K562 (cell line): ENCODE measurements at regions not wholly inside any gene's neighbourhood (a gene's known extent, or its start where the extent isn't known, plus 50 kb on each side); places are given as distances from the start of the nearest gene placed in this dataset.

Source experiments
- ATAC-seq: fragments of 200-7000 bp; cut with Tn5 transposase; 3 replicates; pipeline ENCODE4 v1.9.1; 2020; ENCODE audit warnings: moderate library complexity
- BruUV-seq: library from RNA; stranded (reverse); fragments of 400-500 nt; replicated peaks from 2 replicates; lab custom pipeline; 2021; lab: Mats Ljungman, UMichigan
- CTCF ChIA-PET: fragments of 300-600 bp; formaldehyde crosslinking; extraction: SDS; loops from one replicate; lab custom pipeline; 2021; ENCODE audit warnings: low intra/inter-chr PET ratio; lab: Yijun Ruan, JAX
- POLR2A ChIA-PET: fragments of 300-600, 350-650 bp; sonication (Branson Sonifier 250); formaldehyde crosslinking; extraction: SDS; loops from one replicate; lab custom pipeline; 2021; ENCODE audit warnings: antibody characterized with exemption, inconsistent platforms; lab: Yijun Ruan, JAX
- DNase-seq, 4 experiments: peaks; one replicate each; pipeline versions ENCODE4 v3.0.0 to v3.0.0-alpha.2; 2011 to 2018; ENCODE audit warnings: low spot score in 3 of 4, mixed read lengths in 3 of 4; ENCODE audit errors: extremely low read depth in 1 of 4
- FAIRE-seq: peaks from 2 replicates; lab custom pipeline; 2011; peaks lifted over from hg19 to GRCh38; lab: Jason Lieb, UNC
- H2AFZ ChIP-seq: 2 replicates; pipeline ENCODE4 v1.6.0; 2011; ENCODE audit warnings: low read depth, low read length, control low read depth, inconsistent platforms
- H3K27ac ChIP-seq: fragments of 200-600 bp; 3 replicates; pipeline ENCODE4 v1.8.0; 2011; ENCODE audit warnings: low read depth, mild to moderate bottlenecking, control low read depth, inconsistent platforms, low read length, moderate library complexity, mixed read lengths; ENCODE audit errors: extremely low read depth
- H3K27me3 ChIP-seq, 2 experiments: fragments of 300-600 bp in 1 of 2; 2 replicates in 1 of 2; 3 replicates in 1 of 2; pipeline versions ENCODE4 v1.6.0 to v1.8.0; 2011; ENCODE audit warnings: inconsistent platforms in 2 of 2, low read length in 2 of 2, mild to moderate bottlenecking in 1 of 2, mixed read lengths in 1 of 2, moderate library complexity in 1 of 2; ENCODE audit not compliant: control insufficient read depth in 2 of 2, insufficient read depth in 2 of 2
- H3K36me3 ChIP-seq: fragments of 300-600 bp; 3 replicates; pipeline ENCODE4 v1.8.0; 2011; ENCODE audit warnings: mild to moderate bottlenecking, low read length, inconsistent platforms; ENCODE audit not compliant: control insufficient read depth, insufficient read depth
- H3K4me1 ChIP-seq, 2 experiments: fragments of 200-600 bp in 1 of 2; replicated peaks in 1 of 2; 2 replicates in 1 of 2; 3 replicates in 1 of 2; pipeline versions ENCODE4 v1.5.1 to v1.8.0; 2011; ENCODE audit warnings: inconsistent platforms in 2 of 2, low read length in 2 of 2, mild to moderate bottlenecking in 1 of 2, mixed read lengths in 1 of 2, moderate library complexity in 1 of 2; ENCODE audit not compliant: control insufficient read depth in 2 of 2, insufficient read depth in 2 of 2
- H3K4me2 ChIP-seq: 2 replicates; pipeline ENCODE4 v1.6.1; 2011; ENCODE audit warnings: low read length, control low read depth, inconsistent platforms, mixed read lengths; ENCODE audit not compliant: insufficient read depth
- H3K4me3 ChIP-seq: fragments of 200-600 bp; sonication (generic), shearing (Covaris generic); 2 replicates; pipeline ENCODE4 v1.5.1; 2016; ENCODE audit warnings: control low read depth, inconsistent platforms
- H3K79me2 ChIP-seq: fragments of 200-600 bp; 3 replicates; pipeline ENCODE4 v1.8.0; 2011; ENCODE audit warnings: low read length, inconsistent platforms; ENCODE audit not compliant: control insufficient read depth, insufficient read depth
- H3K9ac ChIP-seq, 2 experiments: 2 replicates each; pipeline versions ENCODE4 v1.6.0 to v1.6.1; 2011; ENCODE audit warnings: low read depth in 2 of 2, low read length in 2 of 2, control low read depth in 1 of 2, inconsistent platforms in 1 of 2, mild to moderate bottlenecking in 1 of 2, mixed read lengths in 1 of 2; ENCODE audit not compliant: insufficient read depth in 1 of 2
- H3K9me1 ChIP-seq: one replicate; pipeline ENCODE4 v1.6.0; 2011; ENCODE audit warnings: inconsistent platforms, mild to moderate bottlenecking, low read length, moderate library complexity; ENCODE audit not compliant: control insufficient read depth, insufficient read depth
- H3K9me3 ChIP-seq: replicated peaks from 2 replicates; pipeline ENCODE4 v1.5.1; 2011; ENCODE audit warnings: low read depth, low read length, inconsistent platforms; ENCODE audit not compliant: control insufficient read depth, insufficient read depth
- H4K20me1 ChIP-seq: replicated peaks from 2 replicates; pipeline ENCODE4 v1.6.1; 2011; ENCODE audit warnings: low read length, inconsistent platforms, mixed read lengths; ENCODE audit not compliant: control insufficient read depth, insufficient read depth
- BACH1 ChIP-seq: fragments of 200-800 bp; sonication (Bioruptor generic); IDR thresholded peaks from 2 replicates; pipeline ENCODE4 v1.6.1; 2016; ENCODE audit warnings: missing genetic modification characterization, missing compliant biosample characterization
- ETV5 ChIP-seq: sonication (generic); formaldehyde crosslinking; IDR thresholded peaks from 2 replicates; pipeline ENCODE4 v1.4.0; 2020; ENCODE audit warnings: low read depth, mild to moderate bottlenecking, missing genetic modification reagents
- LCOR ChIP-seq: sonication (generic); formaldehyde crosslinking; IDR thresholded peaks from 2 replicates; pipeline ENCODE4 v1.8.0; 2022; ENCODE audit warnings: mild to moderate bottlenecking, missing genetic modification reagents
- MED1 ChIP-seq: sonication (generic); formaldehyde crosslinking; IDR thresholded peaks from 2 replicates; pipeline ENCODE4 v1.8.1; 2023; ENCODE audit warnings: missing genetic modification reagents, borderline replicate concordance
- RCOR1 ChIP-seq, 2 experiments: IDR thresholded peaks; 2 replicates each; pipeline ENCODE4 v1.6.1; 2012; ENCODE audit warnings: low read depth in 2 of 2, low read length in 2 of 2, borderline replicate concordance in 1 of 2, improper control_type of control experiment in 1 of 2
- THRAP3 ChIP-seq: fragments of 450-650 bp; IDR thresholded peaks from 2 replicates; pipeline ENCODE4 v1.6.1; 2016; ENCODE audit warnings: mild to moderate bottlenecking, inconsistent platforms, borderline replicate concordance
- WGBS: fragments of 100-300 bp; shearing (Covaris generic); methylation state at CpG from one replicate; pipeline ENCODE4 v1.1.6; 2016; ENCODE audit warnings: low coverage, mixed read lengths; ENCODE audit not compliant: insufficient coverage; ENCODE audit errors: missing lambda C conversion rate; 5-methylcytosine and 5-hydroxymethylcytosine counted together
- in situ Hi-C: fragments of 300-500 bp; cut with MboI; formaldehyde crosslinking; loops from 4 replicates; pipeline ENCODE4 v1.15.0; 2018; ENCODE audit warnings: inconsistent platforms, mixed read lengths
- intact Hi-C: fragments of 100-400 bp; cut with micrococcal nuclease; formaldehyde crosslinking; loops from 2 replicates; pipeline ENCODE4 v1.14.2; 2022
- TF ChIP-seq, protein P1 (sequence below): sonication (generic); formaldehyde crosslinking; IDR thresholded peaks from 2 replicates; pipeline ENCODE4 v1.8.0; 2023; ENCODE audit warnings: mild to moderate bottlenecking, missing genetic modification reagents
- TF ChIP-seq, protein P2 (sequence below): IDR thresholded peaks from 2 replicates; pipeline ENCODE4 v1.6.1; 2011; ENCODE audit warnings: borderline replicate concordance, low read depth, mild to moderate bottlenecking, moderate library complexity, low read length; ENCODE audit not compliant: insufficient read depth, poor library complexity, severe bottlenecking
- TF ChIP-seq, protein P3 (sequence below): fragments of 450-650 bp; formaldehyde crosslinking; IDR thresholded peaks from 2 replicates; pipeline ENCODE4 v1.4.0; 2020; ENCODE audit warnings: mild to moderate bottlenecking
- TF ChIP-seq, protein P4 (sequence below): sonication (generic); formaldehyde crosslinking; IDR thresholded peaks from 2 replicates; pipeline ENCODE4 v1.8.0; 2023; ENCODE audit warnings: missing genetic modification reagents, mild to moderate bottlenecking, borderline replicate concordance

DNA sequence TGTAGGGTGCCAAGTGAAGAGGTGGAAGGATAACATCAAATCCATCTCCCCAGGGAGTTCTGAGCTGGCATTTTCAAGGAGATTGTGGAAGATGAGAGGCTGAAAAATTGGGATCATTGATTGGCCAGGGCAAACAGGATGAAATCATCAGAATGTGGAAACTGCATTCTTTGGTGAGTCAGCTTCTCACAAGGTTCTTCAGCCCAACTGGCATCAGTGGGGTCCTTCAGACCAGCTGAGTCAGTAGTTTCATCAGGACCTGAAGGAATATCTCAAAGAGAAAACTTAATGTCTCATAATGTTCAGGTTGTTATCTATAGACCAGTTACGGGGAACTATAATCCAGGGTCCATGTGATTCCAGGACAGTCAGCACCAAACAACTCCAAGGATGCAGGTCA is 195.8 kb downstream of the HAO1 start:
- Histone ChIP-seq H3K36me3 (no peaks in the 10 kb centered on the region), H3K27ac (no peak overlapping the region), H3K9ac (no peak overlapping the region), H3K4me3 (no peak overlapping the region), H2AFZ (no peak overlapping the region), H3K9me1 (no peaks in the 10 kb centered on the region), H3K9me3 (0 out of 2 replicates have a peak, but pooled peaks cover 2% of the 10 kb centered on the region), H3K27me3 (no peaks in the 10 kb centered on the region), H4K20me1 (no peaks in the 10 kb centered on the region), H3K4me1 (no peaks in the 10 kb centered on the region), H3K4me2 (no peak overlapping the region), H3K79me2 (no peaks in the 10 kb centered on the region)
- ATAC-seq (no peak), FAIRE-seq (no peak), DNase-seq (no peak)
- intact Hi-C loops, result no loop called here
- in situ Hi-C loops, result no loop called here
- BruUV-seq, result no TSS peak
- ChIA-PET CTCF (no interaction called here), POLR2A (no interaction called here)
- WGBS, result 0% methylated on average over 1 of the region's 1 CpG
- TF ChIP-seq LCOR (no peak), THRAP3 (no peak), MED1 (CRISPR knock-in tag) (no peak), BACH1 (tag) (no peak), ETV5 (CRISPR knock-in tag) (no peak), RCOR1 (IDR thresholded peaks at IDR 0.05; ENCODE audit: borderline replicate concordance in 1 of 2, low read depth in 2 of 2, low read length in 2 of 2) (no peak)
- TF ChIP-seq, protein P1, sequence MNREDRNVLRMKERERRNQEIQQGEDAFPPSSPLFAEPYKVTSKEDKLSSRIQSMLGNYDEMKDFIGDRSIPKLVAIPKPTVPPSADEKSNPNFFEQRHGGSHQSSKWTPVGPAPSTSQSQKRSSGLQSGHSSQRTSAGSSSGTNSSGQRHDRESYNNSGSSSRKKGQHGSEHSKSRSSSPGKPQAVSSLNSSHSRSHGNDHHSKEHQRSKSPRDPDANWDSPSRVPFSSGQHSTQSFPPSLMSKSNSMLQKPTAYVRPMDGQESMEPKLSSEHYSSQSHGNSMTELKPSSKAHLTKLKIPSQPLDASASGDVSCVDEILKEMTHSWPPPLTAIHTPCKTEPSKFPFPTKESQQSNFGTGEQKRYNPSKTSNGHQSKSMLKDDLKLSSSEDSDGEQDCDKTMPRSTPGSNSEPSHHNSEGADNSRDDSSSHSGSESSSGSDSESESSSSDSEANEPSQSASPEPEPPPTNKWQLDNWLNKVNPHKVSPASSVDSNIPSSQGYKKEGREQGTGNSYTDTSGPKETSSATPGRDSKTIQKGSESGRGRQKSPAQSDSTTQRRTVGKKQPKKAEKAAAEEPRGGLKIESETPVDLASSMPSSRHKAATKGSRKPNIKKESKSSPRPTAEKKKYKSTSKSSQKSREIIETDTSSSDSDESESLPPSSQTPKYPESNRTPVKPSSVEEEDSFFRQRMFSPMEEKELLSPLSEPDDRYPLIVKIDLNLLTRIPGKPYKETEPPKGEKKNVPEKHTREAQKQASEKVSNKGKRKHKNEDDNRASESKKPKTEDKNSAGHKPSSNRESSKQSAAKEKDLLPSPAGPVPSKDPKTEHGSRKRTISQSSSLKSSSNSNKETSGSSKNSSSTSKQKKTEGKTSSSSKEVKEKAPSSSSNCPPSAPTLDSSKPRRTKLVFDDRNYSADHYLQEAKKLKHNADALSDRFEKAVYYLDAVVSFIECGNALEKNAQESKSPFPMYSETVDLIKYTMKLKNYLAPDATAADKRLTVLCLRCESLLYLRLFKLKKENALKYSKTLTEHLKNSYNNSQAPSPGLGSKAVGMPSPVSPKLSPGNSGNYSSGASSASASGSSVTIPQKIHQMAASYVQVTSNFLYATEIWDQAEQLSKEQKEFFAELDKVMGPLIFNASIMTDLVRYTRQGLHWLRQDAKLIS (CRISPR knock-in tag), result no peak
- TF ChIP-seq, protein P2, sequence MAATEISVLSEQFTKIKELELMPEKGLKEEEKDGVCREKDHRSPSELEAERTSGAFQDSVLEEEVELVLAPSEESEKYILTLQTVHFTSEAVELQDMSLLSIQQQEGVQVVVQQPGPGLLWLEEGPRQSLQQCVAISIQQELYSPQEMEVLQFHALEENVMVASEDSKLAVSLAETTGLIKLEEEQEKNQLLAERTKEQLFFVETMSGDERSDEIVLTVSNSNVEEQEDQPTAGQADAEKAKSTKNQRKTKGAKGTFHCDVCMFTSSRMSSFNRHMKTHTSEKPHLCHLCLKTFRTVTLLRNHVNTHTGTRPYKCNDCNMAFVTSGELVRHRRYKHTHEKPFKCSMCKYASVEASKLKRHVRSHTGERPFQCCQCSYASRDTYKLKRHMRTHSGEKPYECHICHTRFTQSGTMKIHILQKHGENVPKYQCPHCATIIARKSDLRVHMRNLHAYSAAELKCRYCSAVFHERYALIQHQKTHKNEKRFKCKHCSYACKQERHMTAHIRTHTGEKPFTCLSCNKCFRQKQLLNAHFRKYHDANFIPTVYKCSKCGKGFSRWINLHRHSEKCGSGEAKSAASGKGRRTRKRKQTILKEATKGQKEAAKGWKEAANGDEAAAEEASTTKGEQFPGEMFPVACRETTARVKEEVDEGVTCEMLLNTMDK, result no peak
- TF ChIP-seq, protein P3, sequence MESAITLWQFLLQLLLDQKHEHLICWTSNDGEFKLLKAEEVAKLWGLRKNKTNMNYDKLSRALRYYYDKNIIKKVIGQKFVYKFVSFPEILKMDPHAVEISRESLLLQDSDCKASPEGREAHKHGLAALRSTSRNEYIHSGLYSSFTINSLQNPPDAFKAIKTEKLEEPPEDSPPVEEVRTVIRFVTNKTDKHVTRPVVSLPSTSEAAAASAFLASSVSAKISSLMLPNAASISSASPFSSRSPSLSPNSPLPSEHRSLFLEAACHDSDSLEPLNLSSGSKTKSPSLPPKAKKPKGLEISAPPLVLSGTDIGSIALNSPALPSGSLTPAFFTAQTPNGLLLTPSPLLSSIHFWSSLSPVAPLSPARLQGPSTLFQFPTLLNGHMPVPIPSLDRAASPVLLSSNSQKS, result no peak
- TF ChIP-seq, protein P4, sequence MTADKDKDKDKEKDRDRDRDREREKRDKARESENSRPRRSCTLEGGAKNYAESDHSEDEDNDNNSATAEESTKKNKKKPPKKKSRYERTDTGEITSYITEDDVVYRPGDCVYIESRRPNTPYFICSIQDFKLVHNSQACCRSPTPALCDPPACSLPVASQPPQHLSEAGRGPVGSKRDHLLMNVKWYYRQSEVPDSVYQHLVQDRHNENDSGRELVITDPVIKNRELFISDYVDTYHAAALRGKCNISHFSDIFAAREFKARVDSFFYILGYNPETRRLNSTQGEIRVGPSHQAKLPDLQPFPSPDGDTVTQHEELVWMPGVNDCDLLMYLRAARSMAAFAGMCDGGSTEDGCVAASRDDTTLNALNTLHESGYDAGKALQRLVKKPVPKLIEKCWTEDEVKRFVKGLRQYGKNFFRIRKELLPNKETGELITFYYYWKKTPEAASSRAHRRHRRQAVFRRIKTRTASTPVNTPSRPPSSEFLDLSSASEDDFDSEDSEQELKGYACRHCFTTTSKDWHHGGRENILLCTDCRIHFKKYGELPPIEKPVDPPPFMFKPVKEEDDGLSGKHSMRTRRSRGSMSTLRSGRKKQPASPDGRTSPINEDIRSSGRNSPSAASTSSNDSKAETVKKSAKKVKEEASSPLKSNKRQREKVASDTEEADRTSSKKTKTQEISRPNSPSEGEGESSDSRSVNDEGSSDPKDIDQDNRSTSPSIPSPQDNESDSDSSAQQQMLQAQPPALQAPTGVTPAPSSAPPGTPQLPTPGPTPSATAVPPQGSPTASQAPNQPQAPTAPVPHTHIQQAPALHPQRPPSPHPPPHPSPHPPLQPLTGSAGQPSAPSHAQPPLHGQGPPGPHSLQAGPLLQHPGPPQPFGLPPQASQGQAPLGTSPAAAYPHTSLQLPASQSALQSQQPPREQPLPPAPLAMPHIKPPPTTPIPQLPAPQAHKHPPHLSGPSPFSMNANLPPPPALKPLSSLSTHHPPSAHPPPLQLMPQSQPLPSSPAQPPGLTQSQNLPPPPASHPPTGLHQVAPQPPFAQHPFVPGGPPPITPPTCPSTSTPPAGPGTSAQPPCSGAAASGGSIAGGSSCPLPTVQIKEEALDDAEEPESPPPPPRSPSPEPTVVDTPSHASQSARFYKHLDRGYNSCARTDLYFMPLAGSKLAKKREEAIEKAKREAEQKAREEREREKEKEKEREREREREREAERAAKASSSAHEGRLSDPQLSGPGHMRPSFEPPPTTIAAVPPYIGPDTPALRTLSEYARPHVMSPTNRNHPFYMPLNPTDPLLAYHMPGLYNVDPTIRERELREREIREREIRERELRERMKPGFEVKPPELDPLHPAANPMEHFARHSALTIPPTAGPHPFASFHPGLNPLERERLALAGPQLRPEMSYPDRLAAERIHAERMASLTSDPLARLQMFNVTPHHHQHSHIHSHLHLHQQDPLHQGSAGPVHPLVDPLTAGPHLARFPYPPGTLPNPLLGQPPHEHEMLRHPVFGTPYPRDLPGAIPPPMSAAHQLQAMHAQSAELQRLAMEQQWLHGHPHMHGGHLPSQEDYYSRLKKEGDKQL (CRISPR knock-in tag), result no peak
